Spleen (tissue), 11 donors: ENCODE measurements at regions not wholly inside any gene's neighbourhood (a gene's known extent, or its start where the extent isn't known, plus 50 kb on each side); places are given as distances from the start of the nearest gene placed in this dataset.

Experiments used
- DNase-seq: peaks from one replicate; pipeline ENCODE4 v3.0.0-alpha.2; 2020
- H3K27ac ChIP-seq, 8 donors: fragments of 200-600 bp; sonication (generic) in 7 of 8; 1 replicate in 4 of 8; 2 replicates in 4 of 8; pipeline versions ENCODE4 v1.5.0 to v1.8.0; 2016 to 2021; ENCODE audit warnings: inconsistent platforms in 4 of 8, mild to moderate bottlenecking in 4 of 8, moderate library complexity in 1 of 8
- H3K27me3 ChIP-seq, 7 donors: fragments of 200-600 bp; sonication (generic) in 6 of 7; replicated peaks in 1 of 7; 1 replicate in 4 of 7; 2 replicates in 3 of 7; pipeline versions ENCODE4 v1.5.0 to v1.8.0; 2016 to 2021; ENCODE audit warnings: inconsistent platforms in 3 of 7, mild to moderate bottlenecking in 1 of 7
- H3K36me3 ChIP-seq, 6 donors: fragments of 200-600 bp; sonication (generic) in 5 of 6; 1 replicate in 4 of 6; 2 replicates in 2 of 6; pipeline versions ENCODE4 v1.5.0 to v1.8.0; 2016 to 2021; ENCODE audit warnings: inconsistent platforms in 2 of 6
- H3K4me1 ChIP-seq, 6 donors: fragments of 200-600 bp; sonication (generic) in 5 of 6; 1 replicate in 3 of 6; 2 replicates in 3 of 6; pipeline versions ENCODE4 v1.5.0 to v1.8.0; 2016 to 2021; ENCODE audit warnings: inconsistent platforms in 3 of 6
- H3K4me3 ChIP-seq, 8 donors: fragments of 200-600 bp; sonication (generic) in 7 of 8; 1 replicate in 4 of 8; 2 replicates in 4 of 8; pipeline versions ENCODE4 v1.5.0 to v1.8.0; 2016 to 2021; ENCODE audit warnings: inconsistent platforms in 4 of 8, mild to moderate bottlenecking in 4 of 8, moderate library complexity in 2 of 8
- H3K9me3 ChIP-seq, 8 donors: fragments of 200-600 bp; sonication (generic) in 7 of 8; 1 replicate in 4 of 8; 2 replicates in 4 of 8; pipeline versions ENCODE4 v1.5.0 to v1.8.0; 2016 to 2021; ENCODE audit warnings: inconsistent platforms in 4 of 8
- POLR2A ChIP-seq, 3 donors: fragments of 450-650 bp; IDR thresholded peaks; one replicate each; pipeline ENCODE4 v1.5.1; 2017; ENCODE audit warnings: antibody characterized with exemption in 3 of 3, mild to moderate bottlenecking in 1 of 3
- POLR2AphosphoS5 ChIP-seq, 3 donors: sonication (generic); formaldehyde crosslinking; IDR thresholded peaks; one replicate each; pipeline ENCODE4 v1.5.1; 2017; ENCODE audit warnings: antibody characterized with exemption in 3 of 3
- WGBS, 5 donors: extraction: QIAGEN DNeasy Blood & Tissue Kit in 3 of 5; methylation state at CpG; one replicate each; pipeline versions ENCODE4 v1.1.5 to v1.1.7; 2013 to 2018; 5-methylcytosine and 5-hydroxymethylcytosine counted together
- intact Hi-C: fragments of 100-400 bp; cut with DNase I; formaldehyde crosslinking; loops from one replicate; pipeline ENCODE4 v1.15.0; 2023; ENCODE audit warnings: low total_unique reads
- TF ChIP-seq, protein P1 (sequence below), 11 experiments: fragments of 200-600 bp in 7 of 11; fragments of 450-650 bp in 4 of 11; sonication (generic) in 4 of 11; IDR thresholded peaks in 8 of 11; conservative IDR thresholded peaks in 3 of 11; 1 replicate in 7 of 11; 2 replicates in 4 of 11; pipeline versions ENCODE4 v1.4.0 to v1.8.0; 2016 to 2021; ENCODE audit warnings: antibody characterized with exemption in 11 of 11, inconsistent platforms in 4 of 11, mild to moderate bottlenecking in 1 of 11
- donor health status: healthy with polysubstance abuse.
- donor health status: DM: no; HTN: no; CAD: no; lungs with moderate emphysema.
- donor health status: DM: no; HTN: no; CAD: no.
- donor health status: Bipolar disorder and iron deficiency.
- donor health status: healthy.
- donor health status: DM: no; HTN: no; CAD: no.
- donor health status: DM: yes; HTN: yes; CAD: no.

DNA sequence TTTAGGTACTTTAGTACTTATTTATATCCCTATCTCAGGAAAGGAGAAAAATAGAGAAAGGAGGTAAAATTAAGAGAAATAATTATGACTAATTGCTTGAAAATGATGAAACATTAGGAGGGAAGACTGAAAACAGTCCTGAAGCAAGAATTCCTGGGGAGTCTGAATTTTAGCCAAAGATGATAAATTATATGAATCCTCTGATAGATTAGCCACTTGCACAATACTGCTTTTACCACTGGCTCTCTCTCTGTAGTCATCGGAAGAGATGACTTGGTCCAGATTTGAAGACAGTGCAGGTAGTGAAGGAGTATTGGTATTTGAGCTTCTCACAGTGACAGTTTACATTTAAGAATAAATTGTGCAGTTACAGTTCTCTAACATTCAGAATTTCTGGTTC lies 83.8 kb upstream of the CLEC14A start:
- H3K36me3 ChIP-seq = no peaks in the 10 kb centered on the region
- H3K27ac ChIP-seq = no peak overlapping the region
- no peaks in the 10 kb centered on the region for H3K9me3 ChIP-seq
- intact Hi-C loops = no loop called here
- H3K4me1 ChIP-seq = no peaks in the 10 kb centered on the region
- TF ChIP-seq POLR2A (IDR thresholded peaks at IDR 0.05) = no peak
- TF ChIP-seq POLR2AphosphoS5 (IDR thresholded peaks at IDR 0.05) = no peak
- TF ChIP-seq, protein P1, sequence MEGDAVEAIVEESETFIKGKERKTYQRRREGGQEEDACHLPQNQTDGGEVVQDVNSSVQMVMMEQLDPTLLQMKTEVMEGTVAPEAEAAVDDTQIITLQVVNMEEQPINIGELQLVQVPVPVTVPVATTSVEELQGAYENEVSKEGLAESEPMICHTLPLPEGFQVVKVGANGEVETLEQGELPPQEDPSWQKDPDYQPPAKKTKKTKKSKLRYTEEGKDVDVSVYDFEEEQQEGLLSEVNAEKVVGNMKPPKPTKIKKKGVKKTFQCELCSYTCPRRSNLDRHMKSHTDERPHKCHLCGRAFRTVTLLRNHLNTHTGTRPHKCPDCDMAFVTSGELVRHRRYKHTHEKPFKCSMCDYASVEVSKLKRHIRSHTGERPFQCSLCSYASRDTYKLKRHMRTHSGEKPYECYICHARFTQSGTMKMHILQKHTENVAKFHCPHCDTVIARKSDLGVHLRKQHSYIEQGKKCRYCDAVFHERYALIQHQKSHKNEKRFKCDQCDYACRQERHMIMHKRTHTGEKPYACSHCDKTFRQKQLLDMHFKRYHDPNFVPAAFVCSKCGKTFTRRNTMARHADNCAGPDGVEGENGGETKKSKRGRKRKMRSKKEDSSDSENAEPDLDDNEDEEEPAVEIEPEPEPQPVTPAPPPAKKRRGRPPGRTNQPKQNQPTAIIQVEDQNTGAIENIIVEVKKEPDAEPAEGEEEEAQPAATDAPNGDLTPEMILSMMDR (IDR thresholded peaks at IDR 0.05 in 8 of 11, conservative IDR thresholded peaks at IDR 0.05 in 3 of 11) = no peak
- DNase-seq = no peak
- H3K4me3 ChIP-seq = no peak overlapping the region
- 91 to 100% (median 94%) methylated on average over 1 of the region's 1 CpG for WGBS, 5 donors
- H3K27me3 ChIP-seq = no peaks in the 10 kb centered on the region

DNA sequence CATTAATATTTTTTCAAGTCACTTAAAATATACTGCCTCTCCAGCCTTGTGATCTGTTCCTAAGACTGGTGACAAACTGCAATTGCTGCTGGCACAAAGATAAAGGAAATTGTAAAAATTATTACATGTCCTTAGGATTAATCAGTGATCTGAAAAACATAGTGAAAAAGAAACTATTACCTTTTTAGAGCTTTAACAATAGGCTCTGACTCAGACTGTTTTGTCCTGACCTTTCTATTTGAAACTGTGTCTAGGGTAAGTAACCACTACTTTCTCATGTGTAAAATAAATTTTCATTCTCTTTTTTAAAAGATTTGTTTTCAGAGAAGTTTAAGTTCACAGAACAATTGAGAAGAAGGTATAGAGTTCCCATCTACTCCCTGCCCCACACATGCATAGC lies 80.4 kb upstream of the CLEC14A start:
- TF ChIP-seq, protein P1 (IDR thresholded peaks at IDR 0.05 in 8 of 11, conservative IDR thresholded peaks at IDR 0.05 in 3 of 11) = no peak
- TF ChIP-seq POLR2AphosphoS5 (IDR thresholded peaks at IDR 0.05) (no peak), POLR2A (IDR thresholded peaks at IDR 0.05) (no peak)
- DNase-seq = no peak
- Histone ChIP-seq H3K36me3 (no peaks in the 10 kb centered on the region), H3K4me1 (no peaks in the 10 kb centered on the region), H3K27me3 (no peaks in the 10 kb centered on the region), H3K9me3 (peaks cover 0 to 4% (median 0%) of the 10 kb centered on the region in 8 donors), H3K4me3 (no peak overlapping the region), H3K27ac (no peak overlapping the region)
- intact Hi-C loops = no loop called here

DNA sequence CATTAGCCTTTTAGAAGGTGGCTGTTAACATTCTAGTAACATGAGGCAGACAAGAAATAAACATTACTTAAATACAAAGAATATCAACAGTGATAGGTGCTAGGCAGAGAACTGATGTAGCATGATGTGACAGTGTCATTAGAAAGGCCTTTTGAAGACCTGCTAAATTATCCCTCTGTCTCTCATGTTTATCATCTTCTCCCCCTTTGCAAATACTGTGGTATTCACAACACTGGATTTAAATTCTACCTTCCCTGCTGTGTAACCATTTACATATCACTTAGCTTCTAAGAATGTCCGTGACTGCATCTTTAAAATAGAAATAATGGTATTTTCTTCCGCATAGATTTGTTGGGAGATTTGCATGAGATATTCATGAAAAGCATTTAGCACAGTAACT lies 74.4 kb upstream of the CLEC14A start:
- no peaks in the 10 kb centered on the region for H3K36me3 ChIP-seq
- no peaks in the 10 kb centered on the region for H3K4me1 ChIP-seq
- DNase-seq = no peak
- no peak overlapping the region for H3K27ac ChIP-seq
- no peak overlapping the region for H3K4me3 ChIP-seq
- intact Hi-C loops = no loop called here
- no peaks in the 10 kb centered on the region for H3K27me3 ChIP-seq
- 44 to 86% (median 71%) methylated on average over 2 of the region's 2 CpGs for WGBS, 5 donors
- H3K9me3 ChIP-seq = peaks cover 0 to 8% (median 0%) of the 10 kb centered on the region in 8 donors
- TF ChIP-seq POLR2A (IDR thresholded peaks at IDR 0.05) (no peak), POLR2AphosphoS5 (IDR thresholded peaks at IDR 0.05) (no peak)
- TF ChIP-seq, protein P1 (IDR thresholded peaks at IDR 0.05 in 8 of 11, conservative IDR thresholded peaks at IDR 0.05 in 3 of 11) = no peak

DNA sequence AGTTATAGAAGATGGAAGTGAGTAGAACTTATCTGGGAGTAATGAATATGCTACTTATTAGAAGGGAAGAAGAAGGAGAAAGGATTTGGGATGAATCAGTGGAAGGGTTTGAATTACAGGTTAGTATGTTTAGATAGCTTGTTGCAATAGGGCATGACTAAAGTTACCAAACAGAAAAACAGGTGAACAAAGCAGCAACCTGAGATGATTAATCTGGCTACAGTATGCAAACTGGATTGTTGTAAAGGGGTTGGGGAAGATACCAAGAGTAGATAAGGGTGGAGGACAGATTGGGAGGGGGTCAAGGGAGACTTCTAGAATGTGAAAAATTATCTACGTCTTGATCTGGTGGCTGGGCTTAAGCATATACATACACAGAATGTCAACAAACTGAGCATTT lies 73.4 kb upstream of the CLEC14A start:
- intact Hi-C loops = no loop called here
- Histone ChIP-seq H3K4me1 (no peaks in the 10 kb centered on the region), H3K27me3 (no peaks in the 10 kb centered on the region), H3K36me3 (no peaks in the 10 kb centered on the region), H3K27ac (no peak overlapping the region), H3K4me3 (no peak overlapping the region), H3K9me3 (peaks cover 0 to 8% (median 0%) of the 10 kb centered on the region in 8 donors)
- WGBS, 5 donors = 85 to 98% (median 87%) methylated on average over 1 of the region's 1 CpG
- TF ChIP-seq, protein P1 (IDR thresholded peaks at IDR 0.05 in 8 of 11, conservative IDR thresholded peaks at IDR 0.05 in 3 of 11) = no peak
- TF ChIP-seq POLR2A (IDR thresholded peaks at IDR 0.05) (no peak), POLR2AphosphoS5 (IDR thresholded peaks at IDR 0.05) (no peak)
- DNase-seq = no peak
